NCI-H146 treated with DMSO at 0.1 percent for 48 hours (cell line): ENCODE measurements at regions not wholly inside any gene's neighbourhood (a gene's known extent, or its start where the extent isn't known, plus 50 kb on each side); places are given as distances from the start of the nearest gene placed in this dataset.
"Not testable (repeated sequence)": the region's sequence is repeated elsewhere in the genome, so short reads cannot be mapped to it uniquely, and the experiment has no call there.

Source experiments
- DNase-seq: peaks from one replicate; lab custom pipeline; 2025; ENCODE audit not compliant: unreplicated experiment; lab: John Stamatoyannopoulos, UW

DNA sequence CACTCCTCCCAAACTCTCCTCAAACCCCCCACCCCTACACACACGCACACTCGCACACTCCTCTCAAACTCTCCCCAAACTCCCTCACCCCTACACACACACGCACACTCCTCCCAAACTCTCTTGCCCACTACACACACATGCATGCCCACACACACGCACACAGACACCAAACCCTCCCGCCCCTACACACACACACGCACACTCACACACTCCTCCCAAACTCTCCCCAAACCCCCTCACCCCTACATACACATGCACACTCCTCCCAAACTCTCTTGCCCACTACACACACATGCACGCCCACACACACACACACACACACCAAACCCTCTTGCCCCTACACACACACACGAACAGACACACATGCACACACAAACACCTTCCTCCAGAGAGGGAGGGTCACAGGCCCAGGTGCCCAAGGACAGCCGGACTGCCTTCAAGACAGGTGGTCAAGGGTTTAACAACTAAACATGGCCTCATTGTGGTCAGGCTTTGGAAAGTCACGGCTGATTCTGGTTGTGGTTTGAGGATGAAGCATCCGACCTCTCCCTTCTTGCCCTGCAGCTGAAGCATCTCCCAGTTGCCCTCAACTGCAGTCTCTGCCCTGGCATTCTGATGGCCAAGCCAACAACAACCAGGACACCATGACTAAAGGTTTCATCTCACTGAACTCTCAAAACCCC lies 72.3 kb upstream of the SNTG2 start:
- DNase-seq, result no peak

- DNase-seq, result no peak
Measured at GRCh38 chr2:877747-878146, 72.9 kb upstream of the SNTG2 start.

DNA sequence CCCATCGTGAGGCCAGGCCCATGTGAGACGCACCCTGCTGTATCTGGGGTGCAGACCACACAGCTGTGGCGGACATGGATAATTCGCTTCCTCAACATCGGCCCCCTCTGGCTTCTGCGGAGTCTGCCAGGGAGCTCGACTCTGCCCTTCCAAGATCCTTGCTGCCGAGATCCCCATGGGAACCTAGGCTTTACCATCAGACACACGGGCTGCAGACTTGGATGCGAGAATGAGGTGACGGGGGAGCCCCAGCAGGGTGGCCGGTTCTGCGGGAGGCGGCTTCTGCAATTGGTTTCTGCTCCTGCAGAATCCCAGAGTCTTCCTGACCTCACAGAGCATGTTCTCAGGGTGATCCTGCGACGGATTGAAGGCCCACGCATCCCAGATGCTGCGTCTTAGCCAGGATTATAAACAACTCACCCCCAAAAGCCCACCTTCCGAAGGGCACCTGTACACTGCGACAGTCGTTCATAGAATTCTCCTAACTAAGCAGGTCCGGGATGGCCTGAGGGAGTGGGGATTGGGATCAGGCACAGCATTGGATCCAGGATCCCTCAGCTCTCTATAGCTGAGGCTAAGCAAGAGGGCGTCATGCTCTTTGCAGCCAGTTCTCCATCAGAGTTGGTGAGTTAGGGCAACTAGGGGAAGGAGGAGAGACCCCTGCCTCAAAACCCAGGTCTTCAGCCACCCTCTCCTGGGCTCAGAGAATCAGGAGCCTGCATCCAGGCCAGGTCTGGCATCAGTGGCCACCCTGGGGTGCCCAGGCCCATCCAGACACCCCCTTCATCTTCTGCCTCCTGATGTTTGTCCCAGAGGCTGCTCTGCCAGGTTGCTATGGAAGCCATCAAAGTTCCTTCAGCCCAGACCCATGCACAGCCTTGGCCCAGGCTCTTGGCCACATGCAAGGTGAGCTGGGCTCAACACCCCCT lies 74.7 kb upstream of the SNTG2 start:
- no peak for DNase-seq

DNA sequence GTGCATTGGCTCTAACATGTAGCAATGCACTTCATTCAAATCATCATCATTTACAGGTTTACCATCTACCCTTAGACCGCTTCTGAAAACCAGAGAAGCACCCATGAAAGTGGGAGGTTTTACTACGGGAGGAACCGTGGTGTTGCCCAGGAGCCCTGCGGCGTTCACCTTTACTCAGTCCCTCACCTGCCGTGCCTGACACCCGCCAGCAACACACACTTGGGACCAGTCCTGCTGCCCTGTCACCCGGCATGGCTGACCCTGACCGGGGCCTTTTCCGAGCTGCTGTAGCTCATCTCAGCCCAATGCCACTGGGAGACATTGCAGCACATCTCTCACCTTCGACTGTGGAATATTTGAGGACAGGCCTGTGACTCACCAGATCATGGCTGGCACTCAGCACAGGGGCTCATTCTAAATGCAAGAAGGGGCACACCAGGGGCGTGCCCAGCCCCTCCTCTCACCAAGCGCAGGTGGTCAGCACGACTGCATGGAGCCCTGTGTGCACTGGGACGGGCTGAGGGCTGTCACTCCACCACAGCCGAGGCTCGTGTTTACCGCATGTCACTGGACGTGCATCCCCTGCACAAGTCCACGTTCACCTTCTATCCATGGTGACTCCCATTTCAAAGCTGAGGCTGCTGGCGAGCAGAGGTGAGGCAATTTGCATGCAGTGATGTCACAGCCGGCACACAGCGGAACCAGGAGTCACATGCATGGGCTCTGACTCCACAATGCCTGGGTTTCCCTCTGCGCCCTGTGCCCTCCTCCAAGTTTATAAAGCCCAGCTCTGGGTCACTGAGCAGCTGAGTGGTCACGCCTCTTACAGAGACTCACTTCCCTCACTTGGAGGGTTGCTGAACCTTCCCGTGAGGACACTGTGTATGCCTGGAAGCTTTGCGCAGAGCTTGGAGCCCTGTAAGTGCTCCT lies 76.7 kb upstream of the SNTG2 start:
- DNase-seq, result no peak

DNA sequence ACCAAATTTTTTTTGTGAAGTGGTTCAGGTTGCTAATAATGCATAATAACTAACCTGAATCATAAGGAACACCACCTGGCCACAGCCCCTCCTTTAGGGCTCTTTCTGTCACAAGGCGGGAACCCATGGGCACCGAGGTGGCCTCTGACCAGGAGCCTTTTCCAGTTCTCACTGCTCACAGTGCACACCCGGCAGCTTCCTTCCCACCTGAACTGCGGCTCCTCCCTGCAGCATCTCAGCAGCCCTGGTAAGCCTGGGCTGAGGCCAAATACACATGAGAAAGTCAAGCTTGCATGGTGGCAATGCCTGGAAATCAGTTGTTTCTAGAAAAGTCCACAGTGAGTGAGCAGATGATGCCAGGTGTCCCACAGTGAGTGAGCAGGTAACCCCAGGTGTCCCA lies 77.6 kb upstream of the SNTG2 start:
- DNase-seq, result no peak

GRCh38 chr2:871926-872680 lies 78.5 kb upstream of the SNTG2 start:
- DNase-seq, result no peak

DNA sequence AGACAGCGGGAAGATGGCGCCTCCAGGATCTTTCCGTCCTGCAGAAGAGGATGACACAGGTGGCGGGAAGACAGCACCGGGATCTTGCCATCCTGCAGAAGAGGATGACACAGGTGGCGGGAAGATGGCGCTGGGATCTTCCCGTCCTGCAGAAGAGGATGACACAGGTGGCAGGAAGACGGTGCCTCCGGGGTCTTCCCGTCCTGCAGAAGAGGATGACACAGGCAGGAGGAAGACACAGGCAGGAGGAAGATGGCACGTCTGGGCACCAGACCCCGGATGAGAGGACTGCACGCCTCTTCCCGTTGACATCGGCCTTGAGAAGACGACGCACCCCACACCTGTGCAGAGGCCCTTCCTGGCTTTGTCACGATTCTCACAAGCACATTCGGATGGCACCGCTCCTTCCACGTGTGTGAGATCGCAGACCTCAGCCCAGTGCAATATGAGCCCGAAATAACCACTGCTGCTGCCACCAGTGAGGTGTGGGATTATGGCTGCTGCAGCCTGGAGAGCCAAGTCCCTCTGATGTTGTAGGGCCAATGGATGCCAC lies 79.4 kb upstream of the SNTG2 start:
- no peak for DNase-seq

GRCh38 chr2:870426-870825 lies 80.2 kb upstream of the SNTG2 start:
- DNase-seq, result no peak

GRCh38 chr2:869894-870293 lies 80.8 kb upstream of the SNTG2 start:
- DNase-seq, result no peak

DNA sequence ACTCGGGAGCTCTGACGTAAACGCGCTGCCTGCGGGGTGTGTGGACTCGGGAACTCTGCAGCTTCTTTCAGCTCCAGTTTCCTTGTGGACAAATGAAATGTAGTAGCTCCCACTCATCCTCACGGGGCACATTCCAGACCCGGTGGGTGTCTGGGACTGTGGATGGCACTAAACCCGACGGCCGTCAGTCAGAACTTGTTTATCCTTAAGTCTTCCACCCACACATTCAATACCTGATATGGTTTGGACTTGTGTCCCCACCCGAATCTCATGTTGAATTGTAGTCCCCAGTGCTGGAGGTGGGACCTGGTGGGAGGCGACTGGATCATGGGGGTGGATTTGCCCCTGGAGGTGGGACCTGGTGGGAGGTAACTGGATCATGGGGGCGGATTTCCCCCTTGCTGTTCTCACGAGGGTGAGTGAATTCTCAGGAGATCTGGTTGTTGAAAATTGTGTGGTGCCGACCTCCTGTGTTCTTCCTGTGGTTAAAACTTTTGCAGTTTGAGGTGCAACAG lies 81.2 kb upstream of the SNTG2 start:
- no peak for DNase-seq

DNA sequence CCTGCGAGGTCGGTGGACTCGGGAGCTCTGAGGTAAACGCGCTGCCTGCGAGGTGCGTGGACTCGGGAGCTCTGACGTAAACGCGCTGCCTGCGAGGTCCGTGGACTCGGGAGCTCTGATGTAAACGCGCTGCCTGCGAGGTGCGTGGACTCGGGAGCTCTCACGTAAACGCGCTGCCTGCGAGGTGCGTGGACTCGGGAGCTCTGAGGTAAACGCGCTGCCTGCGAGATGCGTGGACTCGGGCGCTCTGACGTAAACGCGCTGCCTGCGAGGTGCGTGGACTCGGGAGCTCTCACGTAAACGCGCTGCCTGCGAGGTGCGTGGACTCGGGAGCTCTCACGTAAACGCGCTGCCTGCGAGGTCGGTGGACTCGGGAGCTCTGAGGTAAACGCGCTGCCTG lies 81.8 kb upstream of the SNTG2 start:
- DNase-seq, result not testable (repeated sequence)

DNA sequence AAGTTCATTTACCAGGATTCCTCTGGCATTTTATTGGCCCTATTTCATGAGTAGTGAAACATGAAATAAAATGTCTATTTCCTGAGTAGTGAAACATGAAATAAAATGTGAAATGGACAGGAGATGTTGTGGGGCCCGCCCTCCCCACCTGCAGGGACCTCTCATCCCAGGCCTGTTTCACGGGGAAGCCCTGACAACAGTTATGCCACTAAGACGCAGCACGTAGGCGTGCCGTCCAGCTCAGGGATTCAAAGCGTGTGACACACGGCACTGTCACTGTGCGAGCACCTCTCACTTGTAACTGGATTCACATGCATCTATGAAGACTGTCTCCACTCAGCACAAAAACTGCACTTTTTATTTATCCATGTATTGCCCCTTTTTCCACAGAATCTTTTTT lies 83.4 kb upstream of the SNTG2 start:
- no peak for DNase-seq

- DNase-seq, result no peak
Measured at GRCh38 chr2:866887-867286, 83.8 kb upstream of the SNTG2 start.

DNA sequence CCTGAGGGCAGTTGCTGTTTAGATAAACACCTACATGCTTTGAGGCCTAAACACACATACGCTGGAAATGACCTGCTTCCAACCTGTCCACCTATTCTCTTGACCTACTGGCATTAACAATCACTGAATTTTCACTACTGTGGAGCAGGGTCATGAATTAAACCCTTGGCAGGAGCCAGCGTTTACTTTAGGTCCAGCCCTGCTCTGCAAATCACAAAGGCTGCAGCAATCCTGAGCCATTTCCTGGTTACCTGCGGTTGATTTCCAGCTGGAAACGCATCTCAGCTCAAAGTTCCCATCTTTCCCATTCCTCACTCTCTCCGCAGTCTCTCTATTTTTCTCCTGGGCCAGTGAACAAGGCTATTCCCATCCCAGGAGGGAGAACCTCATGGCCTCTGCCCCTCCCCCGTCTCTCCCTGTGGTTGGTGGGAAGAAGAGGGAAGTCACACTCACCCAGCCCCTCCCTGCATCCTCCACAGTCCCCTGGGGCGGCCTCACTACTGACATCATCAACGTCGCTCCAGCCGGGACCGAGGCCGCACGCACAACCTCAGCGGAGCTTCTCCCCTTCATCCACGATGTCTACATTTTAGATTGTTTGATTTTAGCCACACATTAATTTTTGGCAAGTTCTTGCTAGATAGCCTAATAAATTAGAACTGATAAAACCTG lies 84.5 kb upstream of the SNTG2 start:
- DNase-seq, result no peak

DNA sequence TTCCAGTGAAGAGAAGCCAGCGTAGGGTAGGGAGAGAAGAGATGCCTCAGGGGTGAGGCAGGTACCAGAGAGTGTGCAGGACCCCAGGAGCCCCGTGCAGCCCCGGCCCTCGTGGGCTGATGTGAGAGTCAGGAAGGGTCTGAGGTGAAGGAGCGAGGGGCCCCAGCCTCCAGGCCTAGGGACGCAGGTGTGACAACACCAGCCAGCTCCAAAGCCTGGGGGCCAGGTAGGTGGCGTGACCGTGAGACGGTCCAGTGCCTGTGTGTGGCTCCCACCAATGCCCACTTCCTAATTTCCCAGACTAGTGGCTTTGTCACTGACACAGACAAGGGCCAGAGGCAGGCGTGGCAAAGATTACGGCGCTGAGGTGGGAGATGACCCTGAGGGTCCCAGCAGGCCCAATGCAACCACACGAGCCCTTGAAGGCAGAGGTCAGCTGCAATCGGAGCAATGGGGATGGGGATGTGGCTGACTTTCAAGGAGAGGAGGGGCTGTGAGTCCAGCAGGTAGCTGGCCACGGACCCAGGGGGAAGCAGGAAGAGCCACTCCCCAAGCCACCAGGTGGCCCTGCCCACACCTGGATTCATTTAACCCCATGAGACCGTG lies 86.0 kb upstream of the SNTG2 start:
- DNase-seq, result no peak

DNA sequence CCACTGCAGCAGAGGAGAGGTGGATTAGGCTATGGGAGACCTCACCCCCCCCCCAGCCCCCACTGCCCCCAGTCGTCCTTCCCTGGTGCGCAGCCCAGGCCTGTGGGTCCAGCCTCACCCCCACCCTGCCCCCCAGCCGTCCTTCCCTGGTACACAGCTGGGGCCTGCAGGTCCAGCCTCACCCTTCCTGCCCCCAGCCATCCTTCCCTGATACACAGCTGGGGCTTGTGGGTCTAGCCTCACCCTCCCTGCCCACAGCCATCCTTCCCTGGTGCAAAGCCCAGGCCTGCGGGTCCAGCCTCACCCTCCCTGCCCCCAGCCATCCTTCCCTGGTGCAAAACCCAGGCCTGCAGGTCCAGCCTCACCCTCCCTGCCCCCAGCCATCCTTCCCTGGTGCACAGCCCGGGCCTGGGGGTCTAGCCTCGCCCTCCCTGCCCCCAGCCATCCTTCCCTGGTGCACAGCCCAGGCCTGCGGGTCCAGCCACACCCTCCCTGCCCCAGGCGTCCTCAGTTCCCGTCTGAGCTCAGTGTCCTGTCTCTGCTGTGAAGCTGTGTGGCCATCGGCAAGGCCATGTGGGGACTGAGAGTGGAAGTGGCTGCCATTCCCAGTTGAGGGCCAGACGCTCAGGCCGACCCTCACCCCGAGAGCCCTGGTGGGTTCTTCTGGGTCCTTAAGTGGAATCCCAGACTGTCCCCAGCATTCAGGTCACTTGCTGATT lies 86.8 kb upstream of the SNTG2 start:
- no peak for DNase-seq

DNA sequence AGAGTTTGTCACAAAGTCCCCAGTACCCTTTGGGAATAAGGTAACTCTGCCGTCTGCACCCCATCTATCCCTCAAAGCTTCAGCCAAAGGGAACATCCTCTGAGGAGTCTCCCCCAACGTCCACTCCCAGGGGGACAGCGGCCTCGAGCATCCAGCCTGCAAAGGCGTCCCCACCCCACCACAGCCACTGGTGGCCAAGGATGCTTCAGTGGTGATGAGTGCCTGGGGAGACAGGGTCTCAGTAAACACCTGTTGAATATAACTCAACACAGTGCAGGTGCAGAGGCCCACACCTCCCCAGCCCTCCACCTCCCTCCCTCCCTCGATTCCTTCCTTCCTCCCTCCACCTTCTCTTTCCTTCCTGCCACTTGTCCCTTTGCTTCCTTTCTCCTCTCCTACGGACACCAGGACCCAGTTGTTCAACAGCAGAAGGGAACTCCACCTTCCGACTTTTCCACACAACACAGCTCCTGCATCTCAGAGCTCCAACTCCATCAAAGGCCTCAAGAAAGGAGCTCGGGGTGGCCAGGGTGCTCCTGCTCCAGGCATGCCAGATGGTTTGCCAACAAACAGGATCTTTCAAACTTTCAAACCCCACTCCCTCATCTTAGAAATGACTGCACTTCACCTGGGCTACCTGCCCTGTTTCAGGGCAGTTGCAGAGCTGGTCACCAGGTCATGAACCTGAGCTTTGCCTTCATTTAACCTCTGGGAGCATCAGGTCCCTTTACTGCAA lies 87.8 kb upstream of the SNTG2 start:
- DNase-seq, result no peak

DNA sequence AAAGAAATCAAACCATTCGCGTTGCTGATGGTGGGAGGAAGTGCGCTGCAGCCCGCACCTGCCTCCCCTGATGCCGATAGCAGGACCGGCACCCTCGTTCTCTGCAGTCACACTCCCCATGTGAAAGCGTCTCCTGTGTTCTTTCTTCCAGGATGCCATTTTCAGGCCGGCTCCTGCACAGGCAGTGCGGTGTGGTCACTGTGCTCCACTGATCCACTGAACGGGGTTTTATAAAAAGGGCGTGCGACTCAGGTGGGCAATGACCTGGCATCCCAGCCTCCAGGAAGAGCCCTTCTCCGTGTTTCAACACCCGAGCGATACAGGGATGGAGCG lies 88.3 kb upstream of the SNTG2 start:
- no peak for DNase-seq
